Central memory CD8-positive, alpha-beta T cell (primary cell): ENCODE measurements at regions not wholly inside any gene's neighbourhood (a gene's known extent, or its start where the extent isn't known, plus 50 kb on each side); places are given as distances from the start of the nearest gene placed in this dataset.

Source experiments
- ATAC-seq: fragments of 150-1000 bp; cut with Tn5 transposase; replicated peaks from 2 replicates; pipeline ENCODE4 v1.10.0; 2022; ENCODE audit warnings: mild to moderate bottlenecking, moderate FRiP score, moderate number of reproducible peaks; ENCODE audit not compliant: poor library complexity, severe bottlenecking; ENCODE audit errors: extremely low read depth
- DNase-seq, 2 donors: peaks; one replicate each; pipeline ENCODE4 v3.0.0; 2021; ENCODE audit warnings: low spot score in 2 of 2
- H3K27ac Mint-ChIP-seq: one replicate; pipeline ENCODE4 v1.8.0; 2022; ENCODE audit warnings: low read depth, mild to moderate bottlenecking, moderate library complexity, mixed read lengths
- H3K27me3 Mint-ChIP-seq: one replicate; pipeline ENCODE4 v1.8.0; 2022; ENCODE audit warnings: mixed read lengths
- H3K36me3 Mint-ChIP-seq: one replicate; pipeline ENCODE4 v1.8.0; 2022; ENCODE audit warnings: mild to moderate bottlenecking, moderate library complexity, mixed read lengths; ENCODE audit not compliant: insufficient read depth
- H3K4me1 Mint-ChIP-seq: one replicate; pipeline ENCODE4 v1.8.0; 2022; ENCODE audit warnings: mixed read lengths
- H3K4me3 Mint-ChIP-seq: one replicate; pipeline ENCODE4 v1.8.0; 2022; ENCODE audit warnings: mild to moderate bottlenecking, moderate library complexity, mixed read lengths
- H3K9me3 Mint-ChIP-seq: one replicate; pipeline ENCODE4 v1.8.0; 2022; ENCODE audit warnings: mixed read lengths

DNA sequence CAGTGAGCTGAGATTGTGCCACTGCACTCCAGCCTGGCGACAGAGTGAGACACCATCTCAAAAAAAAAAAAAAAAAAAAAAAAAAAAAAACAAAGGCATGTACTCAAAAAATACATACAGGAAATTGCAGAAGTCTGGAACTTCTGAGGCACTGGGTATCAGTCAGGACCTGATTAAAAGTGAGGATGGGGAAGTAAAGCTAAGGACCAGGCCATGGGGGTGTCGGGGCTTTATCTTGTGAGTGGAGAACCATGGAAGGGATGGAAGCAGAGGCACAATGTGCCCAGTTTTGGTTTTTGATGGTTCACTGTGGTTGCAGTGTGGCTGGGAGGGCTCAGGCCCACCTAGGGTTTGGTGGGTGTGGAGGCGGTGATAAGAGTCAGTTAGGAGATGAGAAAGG is 212.7 kb upstream of the PIK3R1 start:
- no peak for DNase-seq
- Mint-ChIP-seq H3K36me3 (peaks cover 2% of the 10 kb centered on the region), H3K4me1 (no peaks in the 10 kb centered on the region), H3K27me3 (no peaks in the 10 kb centered on the region), H3K27ac (no peak overlapping the region), H3K4me3 (no peak overlapping the region), H3K9me3 (no peaks in the 10 kb centered on the region)
- ATAC-seq: no peak

DNA sequence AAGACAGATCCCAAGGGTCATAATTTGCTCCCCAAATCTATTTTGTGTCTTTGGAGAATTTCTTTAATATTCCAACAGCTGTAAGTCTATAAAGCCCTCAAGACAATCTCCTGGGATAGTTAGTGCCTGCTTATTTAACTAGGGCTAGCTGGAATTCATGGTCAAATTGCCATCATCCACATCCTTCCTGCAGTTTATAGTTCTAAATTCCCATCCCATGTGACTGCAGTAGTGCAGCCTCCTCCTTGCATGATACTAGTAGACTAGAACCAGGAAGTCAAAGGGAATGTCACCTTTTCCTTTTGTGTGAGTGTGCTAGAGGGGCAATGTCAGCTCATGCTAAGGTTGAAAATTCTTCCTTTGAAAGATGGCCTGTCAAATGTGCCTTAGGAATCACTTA is 214.8 kb upstream of the PIK3R1 start:
- DNase-seq: no peak
- no peaks in the 10 kb centered on the region for H3K4me1 Mint-ChIP-seq
- no peaks in the 10 kb centered on the region for H3K9me3 Mint-ChIP-seq
- ATAC-seq: no peak
- no peak overlapping the region for H3K27ac Mint-ChIP-seq
- H3K36me3 Mint-ChIP-seq: peaks cover 2% of the 10 kb centered on the region
- H3K27me3 Mint-ChIP-seq: no peaks in the 10 kb centered on the region
- no peak overlapping the region for H3K4me3 Mint-ChIP-seq

DNA sequence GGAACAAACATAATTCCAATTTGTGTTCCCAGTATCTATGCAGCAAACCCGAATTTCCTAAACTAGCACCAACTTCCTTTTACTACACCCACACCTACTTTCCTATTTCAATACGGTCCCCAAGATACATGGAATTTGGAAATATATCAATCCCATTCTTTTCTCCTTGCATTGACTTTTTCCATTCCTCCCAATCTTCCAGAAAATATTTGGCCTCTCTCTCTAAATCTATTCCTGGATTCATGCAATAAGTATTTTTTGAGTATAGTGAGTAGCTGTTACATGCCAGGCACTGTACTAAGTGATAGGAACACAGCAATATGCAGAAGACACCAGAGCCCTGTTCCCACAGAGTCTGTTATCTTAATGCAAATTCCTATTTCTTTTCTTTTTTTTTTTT is 216.2 kb upstream of the PIK3R1 start:
- Mint-ChIP-seq H3K36me3 (no peaks in the 10 kb centered on the region), H3K9me3 (no peaks in the 10 kb centered on the region), H3K27me3 (peaks cover 4% of the 10 kb centered on the region), H3K27ac (no peak overlapping the region), H3K4me3 (no peak overlapping the region), H3K4me1 (no peaks in the 10 kb centered on the region)
- DNase-seq: no peak
- ATAC-seq: no peak

DNA sequence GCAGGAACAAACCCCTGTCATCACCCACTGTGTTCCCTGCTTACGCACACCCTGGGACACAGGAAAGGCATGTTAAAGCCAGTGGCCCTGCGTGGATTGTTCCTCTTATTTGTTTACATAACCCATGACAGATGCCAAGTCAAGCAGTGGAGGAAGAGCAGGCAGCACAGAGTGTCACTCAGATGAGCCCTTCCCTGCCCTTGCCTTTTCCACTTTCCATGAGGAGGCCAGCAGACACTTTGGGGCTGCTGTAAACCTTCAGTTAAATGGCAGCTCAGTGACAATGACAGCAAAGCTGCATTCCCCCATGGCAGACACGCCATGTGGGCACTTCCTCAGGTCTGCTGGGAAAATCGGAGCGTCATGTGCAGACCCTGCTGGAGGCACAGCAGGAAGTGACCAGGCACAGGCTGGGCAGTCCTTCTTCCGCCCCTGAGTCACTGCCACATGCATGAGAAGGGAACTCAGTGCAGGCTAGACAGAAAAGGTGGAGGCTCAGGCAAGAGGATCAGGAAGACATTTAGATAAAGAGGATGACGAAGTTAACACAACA is 216.8 kb upstream of the PIK3R1 start:
- Mint-ChIP-seq H3K27ac (no peak overlapping the region), H3K9me3 (no peaks in the 10 kb centered on the region), H3K27me3 (peaks cover 10% of the 10 kb centered on the region), H3K4me1 (no peaks in the 10 kb centered on the region), H3K36me3 (no peaks in the 10 kb centered on the region), H3K4me3 (no peak overlapping the region)
- ATAC-seq (peak; percentile 43), DNase-seq (no peak)

DNA sequence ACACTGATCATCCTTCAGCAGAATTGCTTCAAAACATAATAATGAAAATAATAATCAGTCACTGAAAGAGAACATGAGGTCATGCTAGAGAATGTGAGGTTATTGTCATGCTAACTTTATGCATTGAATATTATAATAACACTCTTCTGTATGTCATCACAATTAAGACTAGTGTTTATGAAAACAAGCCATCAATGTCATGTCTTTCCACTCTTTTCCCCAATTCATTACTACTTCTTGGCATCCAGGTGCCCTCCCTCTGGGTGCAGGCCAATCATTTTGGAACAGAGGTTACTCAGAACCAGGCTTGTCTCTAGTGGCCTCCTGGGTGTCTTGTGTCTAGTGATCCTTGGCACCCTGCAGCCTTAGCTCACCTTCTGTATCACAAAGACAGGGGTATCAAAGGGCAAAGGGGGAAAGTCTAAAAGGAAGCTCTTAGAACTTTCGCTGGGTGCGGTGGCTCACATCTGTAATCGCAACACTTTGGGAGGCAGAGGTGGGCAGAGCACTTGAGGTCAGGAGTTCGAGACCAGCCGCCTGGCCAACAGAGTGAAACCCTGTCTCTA is 217.6 kb upstream of the PIK3R1 start:
- Mint-ChIP-seq H3K27ac (no peak overlapping the region), H3K4me3 (no peak overlapping the region), H3K36me3 (no peaks in the 10 kb centered on the region), H3K27me3 (peaks cover 12% of the 10 kb centered on the region), H3K4me1 (no peaks in the 10 kb centered on the region), H3K9me3 (no peaks in the 10 kb centered on the region)
- DNase-seq (no peak), ATAC-seq (no peak)

DNA sequence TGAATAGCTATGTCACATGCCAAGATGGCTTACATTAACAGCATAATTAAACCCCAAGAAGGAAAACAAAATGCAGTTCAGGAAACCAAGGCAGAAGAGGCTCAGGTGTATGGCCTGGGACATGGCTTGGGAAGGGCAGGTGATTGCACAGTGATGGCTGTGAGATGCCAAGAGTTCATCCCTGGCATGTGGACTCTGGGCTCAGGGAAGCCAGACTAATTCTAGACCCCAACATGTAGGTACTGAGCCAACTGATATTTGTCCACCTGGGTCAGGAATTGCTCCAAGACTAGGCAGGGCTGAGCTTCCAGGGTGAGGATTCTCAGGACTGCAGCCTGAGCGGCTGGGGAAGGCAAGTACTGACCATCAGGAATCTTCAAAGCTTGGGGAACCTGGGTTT is 218.4 kb upstream of the PIK3R1 start:
- Mint-ChIP-seq H3K36me3 (no peaks in the 10 kb centered on the region), H3K27ac (no peak overlapping the region), H3K9me3 (no peaks in the 10 kb centered on the region), H3K27me3 (peaks cover 12% of the 10 kb centered on the region), H3K4me3 (no peak overlapping the region), H3K4me1 (no peaks in the 10 kb centered on the region)
- DNase-seq (no peak), ATAC-seq (no peak)

DNA sequence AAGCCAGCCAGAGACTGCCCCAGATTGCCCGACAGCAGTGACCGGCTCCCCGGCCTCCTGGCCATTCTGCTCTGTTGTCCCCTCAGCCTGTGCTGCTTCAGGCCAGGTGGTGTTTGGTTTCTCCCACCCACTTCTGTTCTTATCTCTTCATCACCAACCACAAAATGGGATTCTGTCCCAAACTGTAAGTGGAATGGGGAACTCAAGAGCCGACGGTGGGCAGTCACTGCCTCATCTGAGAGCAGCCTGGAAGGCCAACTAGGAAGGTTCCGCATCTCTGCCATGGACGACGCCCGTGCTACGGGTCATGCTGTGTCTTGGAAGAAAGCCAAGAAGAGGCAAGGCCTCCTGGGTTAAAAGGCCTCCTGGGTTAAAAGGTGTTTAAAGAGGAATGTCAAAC is 219.0 kb upstream of the PIK3R1 start:
- DNase-seq (no peak), ATAC-seq (no peak)
- Mint-ChIP-seq H3K4me3 (no peak overlapping the region), H3K4me1 (no peaks in the 10 kb centered on the region), H3K36me3 (no peaks in the 10 kb centered on the region), H3K27ac (no peak overlapping the region), H3K9me3 (no peaks in the 10 kb centered on the region), H3K27me3 (peaks cover 12% of the 10 kb centered on the region)

DNA sequence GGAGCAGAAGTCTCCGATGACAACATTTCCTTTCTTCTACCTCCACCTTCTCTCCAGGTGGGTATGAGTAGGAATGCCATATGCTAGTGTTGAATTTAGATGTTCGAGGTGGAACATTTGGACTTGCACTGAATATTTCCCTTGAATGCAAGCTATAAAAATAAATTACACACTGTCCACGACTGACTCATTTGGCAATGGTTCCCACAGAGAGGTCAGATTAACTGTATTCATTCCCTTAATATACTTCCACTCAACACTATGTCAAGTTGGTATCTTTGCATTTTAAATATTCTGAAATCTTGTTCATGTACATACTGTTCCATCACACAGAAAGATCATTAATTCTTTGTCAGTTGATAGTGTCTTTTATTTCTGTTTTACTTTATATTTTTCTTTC is 222.6 kb upstream of the PIK3R1 start:
- no peak for ATAC-seq
- Mint-ChIP-seq H3K4me3 (no peak overlapping the region), H3K4me1 (no peaks in the 10 kb centered on the region), H3K9me3 (no peaks in the 10 kb centered on the region), H3K36me3 (no peaks in the 10 kb centered on the region), H3K27me3 (peaks cover 12% of the 10 kb centered on the region), H3K27ac (no peak overlapping the region)
- no peak for DNase-seq

DNA sequence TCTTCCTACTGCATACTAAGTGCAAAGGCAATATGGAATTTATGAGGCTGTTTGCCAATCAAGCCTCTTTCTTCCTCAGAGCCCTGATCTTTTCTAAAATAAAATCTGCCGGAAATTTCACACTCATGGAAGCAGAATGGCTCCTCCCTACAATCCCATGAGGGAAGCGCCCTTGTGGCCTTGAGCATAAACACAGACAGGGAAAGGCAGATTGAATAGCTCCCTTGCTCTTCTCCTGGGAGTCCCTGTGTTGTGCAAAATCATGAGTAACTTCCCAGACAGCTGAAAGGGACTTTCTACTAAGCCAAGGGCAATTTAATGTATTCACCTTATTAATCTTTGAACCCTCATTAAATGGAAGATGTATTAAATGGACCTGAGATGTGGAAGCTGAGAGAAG is 226.1 kb upstream of the PIK3R1 start:
- H3K9me3 Mint-ChIP-seq: no peaks in the 10 kb centered on the region
- no peak for ATAC-seq
- H3K4me1 Mint-ChIP-seq: no peaks in the 10 kb centered on the region
- H3K27ac Mint-ChIP-seq: no peak overlapping the region
- H3K27me3 Mint-ChIP-seq: peaks cover 9% of the 10 kb centered on the region
- no peaks in the 10 kb centered on the region for H3K36me3 Mint-ChIP-seq
- H3K4me3 Mint-ChIP-seq: no peak overlapping the region
- no peak for DNase-seq

DNA sequence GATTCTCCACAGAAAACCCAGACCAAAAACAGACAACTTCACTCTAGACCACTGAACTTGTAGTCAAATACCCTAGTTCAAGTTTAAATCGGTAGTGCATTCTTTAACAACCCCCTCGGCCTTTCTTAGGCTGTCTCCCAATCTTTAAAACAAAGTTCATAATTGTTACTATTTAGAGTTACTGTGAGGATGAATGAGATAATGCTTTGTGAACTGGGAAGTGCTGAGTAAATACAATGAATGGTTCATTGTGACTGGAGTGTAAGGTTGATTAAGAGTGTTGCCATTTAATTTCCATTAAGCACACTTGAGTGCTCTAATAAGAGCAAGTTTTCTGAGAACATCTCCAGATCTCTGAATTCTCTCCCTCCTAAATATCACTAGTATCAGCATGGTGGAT is 228.8 kb upstream of the PIK3R1 start:
- no peak for ATAC-seq
- H3K9me3 Mint-ChIP-seq: no peaks in the 10 kb centered on the region
- no peaks in the 10 kb centered on the region for H3K36me3 Mint-ChIP-seq
- H3K27ac Mint-ChIP-seq: no peak overlapping the region
- H3K4me1 Mint-ChIP-seq: no peaks in the 10 kb centered on the region
- no peak for DNase-seq
- H3K4me3 Mint-ChIP-seq: no peak overlapping the region
- H3K27me3 Mint-ChIP-seq: no peaks in the 10 kb centered on the region

DNA sequence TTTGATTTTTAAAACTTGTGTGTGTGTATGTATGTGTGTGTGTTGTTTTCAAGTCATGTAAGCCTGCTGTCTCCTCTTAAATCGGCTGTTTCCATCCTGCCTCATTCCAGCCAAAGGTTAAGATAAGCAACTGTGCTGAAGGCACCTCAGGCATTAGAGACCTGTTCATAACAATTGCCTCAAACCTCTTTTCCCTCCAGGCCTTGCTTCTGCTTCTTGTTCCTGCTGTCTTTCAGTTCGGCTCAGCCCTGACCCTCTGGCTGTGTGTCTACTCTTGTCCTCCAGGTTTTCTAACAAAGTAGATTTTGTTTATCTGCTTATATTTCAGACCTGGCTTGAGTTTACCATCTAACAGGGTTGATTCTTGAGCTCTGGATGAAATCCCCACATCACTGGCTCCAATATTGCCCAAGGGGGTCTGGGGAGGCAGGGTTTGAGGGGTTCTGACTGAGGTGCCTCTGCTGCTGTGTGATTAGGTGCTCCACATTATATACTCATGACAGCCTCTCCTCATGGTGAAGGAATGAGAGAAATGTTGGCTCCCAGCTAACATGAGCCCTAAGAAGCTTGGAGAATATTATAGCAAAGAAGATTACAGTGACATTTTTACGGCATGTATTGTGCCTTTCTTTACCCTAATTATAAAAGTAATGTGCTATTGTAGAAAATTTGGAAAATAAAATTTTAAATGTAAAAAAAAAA is 229.7 kb upstream of the PIK3R1 start:
- H3K27ac Mint-ChIP-seq: no peak overlapping the region
- H3K4me3 Mint-ChIP-seq: no peak overlapping the region
- no peaks in the 10 kb centered on the region for H3K4me1 Mint-ChIP-seq
- H3K36me3 Mint-ChIP-seq: no peaks in the 10 kb centered on the region
- no peaks in the 10 kb centered on the region for H3K27me3 Mint-ChIP-seq
- ATAC-seq (no peak), DNase-seq (no peak)
- H3K9me3 Mint-ChIP-seq: no peaks in the 10 kb centered on the region

DNA sequence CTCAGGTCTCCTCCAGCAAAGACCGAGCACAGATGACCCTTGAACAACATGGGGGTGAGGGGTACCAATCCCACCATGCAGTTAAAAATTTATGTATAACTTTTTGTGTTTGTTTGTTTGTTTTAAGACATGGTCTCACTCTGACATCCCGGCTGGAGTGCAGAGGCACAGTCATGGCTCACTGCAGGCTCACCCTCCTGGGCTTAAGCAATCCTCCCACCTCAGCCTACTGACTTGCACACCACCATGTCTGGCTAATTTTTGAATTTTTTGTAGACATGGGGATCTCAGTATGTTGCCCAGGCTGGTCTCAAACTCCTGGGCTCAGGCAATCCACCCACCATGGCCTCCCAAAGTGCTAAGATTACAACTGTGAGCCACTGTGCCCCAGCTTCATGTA is 231.0 kb upstream of the PIK3R1 start:
- no peak overlapping the region for H3K27ac Mint-ChIP-seq
- DNase-seq: no peak
- no peaks in the 10 kb centered on the region for H3K27me3 Mint-ChIP-seq
- no peak overlapping the region for H3K4me3 Mint-ChIP-seq
- ATAC-seq: no peak
- no peaks in the 10 kb centered on the region for H3K9me3 Mint-ChIP-seq
- H3K4me1 Mint-ChIP-seq: no peaks in the 10 kb centered on the region
- no peaks in the 10 kb centered on the region for H3K36me3 Mint-ChIP-seq

DNA sequence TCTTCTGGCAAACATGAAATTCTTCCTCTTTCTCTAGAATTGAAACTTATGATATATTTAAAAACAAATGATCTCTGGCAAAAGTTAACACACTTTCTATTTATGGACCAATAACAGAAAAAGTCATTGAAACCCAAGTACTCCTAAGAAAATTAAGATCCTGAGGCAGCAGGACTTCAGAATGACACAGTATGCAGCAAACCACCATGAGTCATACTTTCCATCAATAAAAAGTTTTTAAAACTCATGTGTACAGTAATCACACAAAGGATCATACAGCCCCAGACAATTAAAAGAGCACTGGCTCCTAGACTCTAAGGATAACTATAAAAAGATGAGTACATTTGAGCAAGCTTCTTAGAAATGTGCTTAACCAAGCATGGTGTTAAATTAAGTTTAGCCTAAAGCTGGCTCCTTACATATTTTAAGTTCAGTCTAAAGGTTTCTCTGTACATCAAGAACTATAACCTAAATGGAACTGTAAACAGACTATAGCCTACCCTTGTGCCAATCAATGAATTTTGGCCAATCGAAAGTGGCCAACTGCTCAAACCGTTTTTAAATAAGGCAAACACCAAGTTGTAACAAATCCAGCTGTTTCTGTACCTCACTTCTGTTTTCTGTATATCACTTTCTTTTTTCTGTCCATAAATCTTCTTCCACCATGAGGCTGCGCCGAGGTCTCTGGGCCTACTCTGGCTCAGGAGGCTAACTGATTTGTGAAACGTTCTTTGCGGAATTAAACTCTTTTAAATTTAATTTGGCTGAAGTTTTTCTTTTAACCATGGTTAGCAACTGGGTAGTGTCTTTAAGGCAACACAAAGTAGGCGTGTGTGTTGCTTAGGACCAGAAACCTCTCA is 232.1 kb upstream of the PIK3R1 start:
- no peaks in the 10 kb centered on the region for H3K27me3 Mint-ChIP-seq
- DNase-seq: no peak
- H3K4me1 Mint-ChIP-seq: no peaks in the 10 kb centered on the region
- ATAC-seq: no peak
- no peak overlapping the region for H3K27ac Mint-ChIP-seq
- no peaks in the 10 kb centered on the region for H3K36me3 Mint-ChIP-seq
- H3K9me3 Mint-ChIP-seq: no peaks in the 10 kb centered on the region
- H3K4me3 Mint-ChIP-seq: no peak overlapping the region
